IPS DF 4.7 (cell line): ENCODE measurements at regions not wholly inside any gene's neighbourhood (a gene's known extent, or its start where the extent isn't known, plus 50 kb on each side); places are given as distances from the start of the nearest gene placed in this dataset.

Experiments
- DNase-seq: peaks from one replicate; pipeline ENCODE4 v3.0.0-alpha.2; 2013; ENCODE audit warnings: low spot score; ENCODE audit errors: extremely low read depth

- DNase-seq: no peak
Measured at GRCh38 chr3:174775603-174776002, 83.5 kb upstream of the NAALADL2 start.

GRCh38 chr3:174776123-174776522 lies 83.0 kb upstream of the NAALADL2 start:
- DNase-seq: no peak

GRCh38 chr3:174776636-174777035 lies 82.5 kb upstream of the NAALADL2 start:
- DNase-seq: no peak

GRCh38 chr3:174777813-174778212 lies 81.3 kb upstream of the NAALADL2 start:
- no peak for DNase-seq

- DNase-seq: no peak
Measured at GRCh38 chr3:174783502-174783901, 75.6 kb upstream of the NAALADL2 start.

GRCh38 chr3:174784206-174784934 lies 74.8 kb upstream of the NAALADL2 start:
- no peak for DNase-seq

- DNase-seq: no peak
Measured at GRCh38 chr3:174786825-174787224, 72.3 kb upstream of the NAALADL2 start.

GRCh38 chr3:174791161-174791560 lies 68.0 kb upstream of the NAALADL2 start:
- DNase-seq: no peak

GRCh38 chr3:174792864-174793263 lies 66.3 kb upstream of the NAALADL2 start:
- DNase-seq: no peak
